Omental fat pad (tissue), 3 donors: ENCODE measurements at regions not wholly inside any gene's neighbourhood (a gene's known extent, or its start where the extent isn't known, plus 50 kb on each side); places are given as distances from the start of the nearest gene placed in this dataset.

Experiments used
- ATAC-seq: fragments of 150-250 bp; one replicate; pipeline ENCODE4 v1.9.1; 2016; ENCODE audit warnings: mild to moderate bottlenecking, moderate library complexity; ENCODE audit not compliant: low FRiP score
- DNase-seq: peaks from one replicate; pipeline ENCODE4 v3.0.0-alpha.2; 2019; ENCODE audit warnings: low spot score
- CTCF ChIP-seq, 3 donors: fragments of 450-650 bp; IDR thresholded peaks; one replicate each; pipeline ENCODE4 v1.5.1; 2016 to 2017; ENCODE audit warnings: antibody characterized with exemption in 3 of 3, mild to moderate bottlenecking in 3 of 3, moderate library complexity in 2 of 3

DNA sequence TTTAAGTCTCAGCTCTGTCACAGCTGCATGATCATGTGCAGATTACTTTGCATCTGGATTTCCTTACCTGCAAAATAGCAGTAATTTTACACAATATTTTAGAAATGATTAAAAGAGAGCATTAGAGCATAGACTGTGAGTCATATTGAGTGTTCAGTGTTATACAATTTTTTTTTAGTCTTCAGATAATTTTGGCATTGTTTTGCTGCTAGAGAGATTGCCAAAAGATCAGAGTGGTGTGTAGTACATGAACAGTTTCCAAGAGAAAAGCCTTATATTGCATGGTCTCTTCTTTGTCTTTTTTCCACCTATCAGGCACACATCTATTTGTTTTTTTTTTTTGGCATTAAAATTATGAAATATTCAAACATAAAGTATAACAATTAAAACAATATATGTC lies 209.6 kb upstream of the TLL1 start:
- no peak for TF ChIP-seq CTCF (IDR thresholded peaks at IDR 0.05)
- DNase-seq (no peak), ATAC-seq (no peak)

DNA sequence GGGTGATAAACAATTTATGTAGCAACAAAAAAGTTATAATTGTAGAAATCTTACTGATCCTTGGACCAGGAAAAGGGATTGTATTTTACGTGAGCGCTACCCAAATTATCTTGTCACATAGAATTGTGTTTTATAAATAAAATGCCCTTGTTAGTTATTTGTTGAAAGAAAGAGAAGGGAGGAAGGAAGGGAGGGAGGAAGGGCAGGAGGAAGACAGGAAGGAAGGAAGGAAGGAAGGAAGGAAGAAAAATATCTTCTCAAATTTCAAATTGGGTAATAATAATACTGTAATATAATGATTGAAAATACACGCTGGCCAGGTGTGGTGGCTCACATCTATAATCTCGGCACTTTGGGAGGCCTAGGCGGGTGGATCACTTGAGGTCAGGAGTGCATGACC lies 206.2 kb upstream of the TLL1 start:
- DNase-seq (no peak), ATAC-seq (no peak)
- no peak for TF ChIP-seq CTCF (IDR thresholded peaks at IDR 0.05)

DNA sequence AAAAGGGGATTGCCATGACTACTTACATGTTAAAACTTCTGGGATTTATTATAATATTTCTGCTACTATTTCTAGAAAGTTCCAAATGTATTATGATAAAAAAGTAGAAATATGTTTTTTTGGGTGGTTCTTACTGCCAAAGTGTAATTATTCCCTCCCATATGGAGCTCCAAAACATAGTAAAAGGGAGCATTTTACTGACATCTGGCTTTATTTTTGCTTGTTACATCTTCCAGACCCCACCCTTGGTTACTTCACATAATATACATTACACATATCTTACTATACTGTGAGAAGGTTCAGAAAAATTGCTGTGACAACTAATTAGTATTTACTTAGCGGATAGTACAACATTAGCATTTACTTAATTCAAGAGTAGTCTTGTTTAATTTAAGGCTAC lies 205.1 kb upstream of the TLL1 start:
- ATAC-seq: no peak
- no peak for TF ChIP-seq CTCF (IDR thresholded peaks at IDR 0.05)
- no peak for DNase-seq

DNA sequence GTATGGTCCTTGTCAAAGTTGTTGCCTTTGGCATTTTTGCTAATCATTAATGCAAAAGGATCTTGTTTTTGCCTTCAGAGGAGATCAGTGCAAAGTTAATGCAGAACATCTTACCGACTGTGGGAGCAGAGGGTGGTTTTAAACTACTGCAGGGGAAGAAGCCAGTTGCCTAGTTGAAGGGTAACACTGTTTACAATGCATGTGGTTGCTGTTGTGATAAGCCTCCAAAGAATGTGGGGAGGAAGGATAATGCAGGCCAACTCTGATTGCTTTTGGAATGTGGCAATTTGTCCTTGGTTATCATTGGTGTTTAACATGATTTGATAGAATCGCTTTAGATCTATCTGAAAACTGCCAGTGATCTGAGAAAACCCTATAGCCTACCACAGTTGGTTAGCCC lies 204.3 kb upstream of the TLL1 start:
- ATAC-seq: peak; percentile 59
- no peak for TF ChIP-seq CTCF (IDR thresholded peaks at IDR 0.05)
- DNase-seq: no peak

- no peak for TF ChIP-seq CTCF (IDR thresholded peaks at IDR 0.05)
- no peak for DNase-seq
- ATAC-seq: no peak
Measured at GRCh38 chr4:165677081-165677480, 196.0 kb upstream of the TLL1 start.

DNA sequence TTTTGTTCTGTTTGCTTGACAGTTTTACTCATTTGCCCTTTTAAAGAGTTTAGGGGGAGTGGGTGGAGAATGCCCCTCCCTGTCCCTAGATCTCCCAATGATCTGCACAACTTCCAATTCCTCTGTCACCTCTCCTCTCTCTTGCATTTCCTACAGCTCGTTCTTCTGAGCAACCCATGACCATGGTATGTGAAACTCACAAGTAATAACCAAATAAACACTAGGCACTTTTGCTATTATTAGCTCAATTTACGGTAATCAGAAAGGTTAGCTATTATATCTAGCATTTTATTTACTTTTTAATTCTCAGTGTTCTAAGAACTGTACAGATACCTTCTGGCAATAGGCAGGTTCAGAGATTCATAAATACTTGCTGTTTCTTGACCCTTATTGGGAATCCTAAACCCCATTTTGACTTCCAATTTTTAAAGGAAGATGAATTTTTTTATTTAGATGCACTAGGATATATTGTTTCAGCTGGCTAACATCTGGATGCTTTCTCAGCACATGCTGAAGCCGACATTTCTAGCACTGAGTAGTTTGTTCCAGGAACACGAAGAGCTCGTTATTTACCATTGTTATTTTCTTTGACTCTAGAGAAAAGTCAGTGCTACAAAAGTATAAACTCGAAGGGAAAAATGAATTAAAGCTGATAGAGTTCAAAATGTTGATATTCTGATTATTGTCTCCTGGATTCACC lies 194.7 kb upstream of the TLL1 start:
- no peak for TF ChIP-seq CTCF (IDR thresholded peaks at IDR 0.05)
- ATAC-seq (no peak), DNase-seq (no peak)

DNA sequence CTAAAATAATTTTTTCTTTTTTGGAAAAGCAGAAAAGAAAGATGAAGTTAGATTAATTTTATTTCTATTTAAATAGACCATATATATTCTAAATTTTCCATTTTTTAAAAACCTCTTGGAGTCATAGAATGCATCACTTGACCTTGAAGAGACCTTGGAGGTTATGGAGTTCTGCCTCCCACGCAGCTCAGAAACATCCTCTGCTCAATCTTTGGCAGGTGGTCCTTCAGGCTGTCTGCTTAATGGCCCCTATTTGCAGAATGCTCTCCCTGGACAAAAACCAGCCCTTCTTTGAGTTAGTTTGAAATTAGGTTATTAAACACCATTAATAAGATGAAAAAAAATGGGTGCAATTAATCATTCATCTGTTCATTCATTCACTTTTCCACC lies 194.1 kb upstream of the TLL1 start:
- DNase-seq: no peak
- no peak for TF ChIP-seq CTCF (IDR thresholded peaks at IDR 0.05)

More for the DNA sequence above, 194.1 kb upstream of the TLL1 start:
- no peak for ATAC-seq
